ENCODE measurements at regions not wholly inside any gene's neighbourhood (a gene's known extent, or its start where the extent isn't known, plus 50 kb on each side); places are given as distances from the start of the nearest gene placed in this dataset.

- Histone ChIP-seq H3K9me1 (replicated peaks; ENCODE audit: control insufficient read depth, extremely low read depth, insufficient read depth, low read length) (no peaks in the 10 kb centered on the region), H3K4me1 (ENCODE audit: control insufficient read depth, extremely low read depth, insufficient read depth, low read length) (no peaks in the 10 kb centered on the region), H3K4me2 (ENCODE audit: insufficient read depth, low read length) (no peak overlapping the region), H3K79me2 (ENCODE audit: control insufficient read depth, insufficient read depth, low read length) (no peaks in the 10 kb centered on the region), H3K4me3 (replicated peaks in 1 of 3; ENCODE audit: insufficient read depth in 1 of 3, low read depth in 1 of 3, low read length in 3 of 3) (no peak overlapping the region), H3K9ac (replicated peaks; ENCODE audit: extremely low read depth, insufficient read depth, low read length) (no peak overlapping the region), H3K9me3 (replicated peaks; ENCODE audit: control insufficient read depth, insufficient read depth, low read length) (no peaks in the 10 kb centered on the region), H3K27me3 (ENCODE audit: control insufficient read depth in 2 of 2, insufficient read depth in 2 of 2, low read length in 2 of 2) (no peaks in the 10 kb centered on the region), H3K36me3 (ENCODE audit: control insufficient read depth in 2 of 2, extremely low read depth in 1 of 2, insufficient read depth in 2 of 2, low read length in 2 of 2) (no peaks in the 10 kb centered on the region), H4K20me1 (replicated peaks; ENCODE audit: control insufficient read depth, extremely low read depth, insufficient read depth, low read length) (no peaks in the 10 kb centered on the region), H3K27ac (ENCODE audit: insufficient read depth, low read depth, low read length) (no peak overlapping the region), H2AFZ (ENCODE audit: low read depth, low read length) (no peak overlapping the region)
- TF ChIP-seq GATA2 (IDR thresholded peaks at IDR 0.05; ENCODE audit: insufficient read depth, insufficient read length, low read depth, low read length) (no peak), MYC (IDR thresholded peaks at IDR 0.05; ENCODE audit: low read depth, low read length) (no peak), POLR2AphosphoS5 (IDR thresholded peaks at IDR 0.05; ENCODE audit: insufficient read depth, low read depth, low read length) (no peak), FOS (IDR thresholded peaks at IDR 0.05; ENCODE audit: borderline replicate concordance, insufficient read depth, low read length) (no peak)
- TF ChIP-seq, protein P1, sequence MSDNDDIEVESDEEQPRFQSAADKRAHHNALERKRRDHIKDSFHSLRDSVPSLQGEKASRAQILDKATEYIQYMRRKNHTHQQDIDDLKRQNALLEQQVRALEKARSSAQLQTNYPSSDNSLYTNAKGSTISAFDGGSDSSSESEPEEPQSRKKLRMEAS (IDR thresholded peaks at IDR 0.05; ENCODE audit: insufficient read depth, insufficient read length): no peak
- BruUV-seq (replicated peaks): no TSS peak
- DNase-seq (ENCODE audit: low read depth, low spot score) (no peak), FAIRE-seq (no peak)
- intact Hi-C loops (cut with micrococcal nuclease) (no loop called here), dilution Hi-C loops (cut with MboI; ENCODE audit: extremely low pct_ligation_motif_present, low sequenced_read_pairs) (no loop called here)
- ChIA-PET CTCF (interaction anchor here (2.7 kb wide), 1 partner anchor 111 kb away, joined by 6 read pairs; no protein-coding TSS in a partner anchor), POLR2A (no interaction called here)
Measured at GRCh38 chr7:25454562-25455041, 226.3 kb upstream of the NPVF start.

GRCh38 chr7:25455683-25456251 lies 227.5 kb upstream of the NPVF start:
- Histone ChIP-seq H3K27ac (ENCODE audit: insufficient read depth, low read depth, low read length) (no peak overlapping the region), H4K20me1 (replicated peaks; ENCODE audit: control insufficient read depth, extremely low read depth, insufficient read depth, low read length) (no peaks in the 10 kb centered on the region), H3K4me2 (ENCODE audit: insufficient read depth, low read length) (no peak overlapping the region), H3K9me3 (replicated peaks; ENCODE audit: control insufficient read depth, insufficient read depth, low read length) (no peaks in the 10 kb centered on the region), H3K9me1 (replicated peaks; ENCODE audit: control insufficient read depth, extremely low read depth, insufficient read depth, low read length) (no peaks in the 10 kb centered on the region), H3K27me3 (ENCODE audit: control insufficient read depth in 2 of 2, insufficient read depth in 2 of 2, low read length in 2 of 2) (no peaks in the 10 kb centered on the region), H3K79me2 (ENCODE audit: control insufficient read depth, insufficient read depth, low read length) (no peaks in the 10 kb centered on the region), H3K36me3 (ENCODE audit: control insufficient read depth in 2 of 2, extremely low read depth in 1 of 2, insufficient read depth in 2 of 2, low read length in 2 of 2) (no peaks in the 10 kb centered on the region), H3K4me3 (replicated peaks in 1 of 3; ENCODE audit: insufficient read depth in 1 of 3, low read depth in 1 of 3, low read length in 3 of 3) (no peak overlapping the region), H3K9ac (replicated peaks; ENCODE audit: extremely low read depth, insufficient read depth, low read length) (no peak overlapping the region), H3K4me1 (ENCODE audit: control insufficient read depth, extremely low read depth, insufficient read depth, low read length) (no peaks in the 10 kb centered on the region), H2AFZ (ENCODE audit: low read depth, low read length) (no peak overlapping the region)
- FAIRE-seq (no peak), DNase-seq (ENCODE audit: low read depth, low spot score) (no peak)
- ChIA-PET POLR2A (no interaction called here), CTCF (no interaction called here)
- dilution Hi-C loops (cut with MboI; ENCODE audit: extremely low pct_ligation_motif_present, low sequenced_read_pairs) (no loop called here), intact Hi-C loops (cut with micrococcal nuclease) (no loop called here)
- TF ChIP-seq, protein P2, sequence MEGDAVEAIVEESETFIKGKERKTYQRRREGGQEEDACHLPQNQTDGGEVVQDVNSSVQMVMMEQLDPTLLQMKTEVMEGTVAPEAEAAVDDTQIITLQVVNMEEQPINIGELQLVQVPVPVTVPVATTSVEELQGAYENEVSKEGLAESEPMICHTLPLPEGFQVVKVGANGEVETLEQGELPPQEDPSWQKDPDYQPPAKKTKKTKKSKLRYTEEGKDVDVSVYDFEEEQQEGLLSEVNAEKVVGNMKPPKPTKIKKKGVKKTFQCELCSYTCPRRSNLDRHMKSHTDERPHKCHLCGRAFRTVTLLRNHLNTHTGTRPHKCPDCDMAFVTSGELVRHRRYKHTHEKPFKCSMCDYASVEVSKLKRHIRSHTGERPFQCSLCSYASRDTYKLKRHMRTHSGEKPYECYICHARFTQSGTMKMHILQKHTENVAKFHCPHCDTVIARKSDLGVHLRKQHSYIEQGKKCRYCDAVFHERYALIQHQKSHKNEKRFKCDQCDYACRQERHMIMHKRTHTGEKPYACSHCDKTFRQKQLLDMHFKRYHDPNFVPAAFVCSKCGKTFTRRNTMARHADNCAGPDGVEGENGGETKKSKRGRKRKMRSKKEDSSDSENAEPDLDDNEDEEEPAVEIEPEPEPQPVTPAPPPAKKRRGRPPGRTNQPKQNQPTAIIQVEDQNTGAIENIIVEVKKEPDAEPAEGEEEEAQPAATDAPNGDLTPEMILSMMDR (IDR thresholded peaks at IDR 0.05; ENCODE audit: extremely low read depth in 1 of 2, insufficient read depth in 1 of 2, low read depth in 1 of 2, low read length in 2 of 2): no peak
- TF ChIP-seq POLR2AphosphoS5 (IDR thresholded peaks at IDR 0.05; ENCODE audit: insufficient read depth, low read depth, low read length) (no peak), MYC (IDR thresholded peaks at IDR 0.05; ENCODE audit: low read depth, low read length) (no peak), POLR2A (IDR thresholded peaks at IDR 0.05; ENCODE audit: low read depth, low read length) (no peak), JUN (IDR thresholded peaks at IDR 0.05; ENCODE audit: borderline replicate concordance, insufficient read depth, insufficient read length, low read depth) (no peak), GATA2 (IDR thresholded peaks at IDR 0.05; ENCODE audit: insufficient read depth, insufficient read length, low read depth, low read length) (no peak), EZH2 (IDR thresholded peaks at IDR 0.05; ENCODE audit: borderline replicate concordance, low read depth, low read length, severe bottlenecking) (no peak), FOS (IDR thresholded peaks at IDR 0.05; ENCODE audit: borderline replicate concordance, insufficient read depth, low read length) (no peak)
- TF ChIP-seq, protein P1 (IDR thresholded peaks at IDR 0.05; ENCODE audit: insufficient read depth, insufficient read length): no peak
- BruUV-seq (replicated peaks): no TSS peak
